Prostate gland (tissue), 2 donors: ENCODE measurements at regions not wholly inside any gene's neighbourhood (a gene's known extent, or its start where the extent isn't known, plus 50 kb on each side); places are given as distances from the start of the nearest gene placed in this dataset.

Experiments
- DNase-seq: peaks from one replicate; pipeline ENCODE4 v3.0.0-alpha.2; 2019; ENCODE audit warnings: low spot score
- H3K27ac ChIP-seq, 2 donors: fragments of 200-600 bp; sonication (generic); 2 replicates each; pipeline ENCODE4 v1.5.1; 2017 to 2019
- H3K27me3 ChIP-seq: fragments of 200-600 bp; sonication (generic); replicated peaks from 2 replicates; pipeline ENCODE4 v1.5.1; 2019; ENCODE audit not compliant: insufficient read depth
- H3K36me3 ChIP-seq, 2 donors: fragments of 200-600 bp; sonication (generic); 1 replicate in 1 of 2; 2 replicates in 1 of 2; pipeline versions ENCODE4 v1.5.1 to v1.8.1; 2017 to 2019
- H3K4me1 ChIP-seq: fragments of 200-600 bp; sonication (generic); replicated peaks from 2 replicates; pipeline ENCODE4 v1.5.1; 2019
- H3K4me3 ChIP-seq, 2 donors: fragments of 200-600 bp; sonication (generic); 2 replicates each; pipeline ENCODE4 v1.5.1; 2017 to 2019
- H3K9me3 ChIP-seq: fragments of 200-600 bp; sonication (generic); 2 replicates; pipeline ENCODE4 v1.5.1; 2017
- CTCF ChIP-seq, 4 experiments: fragments of 200-600 bp in 2 of 4; fragments of 450-650 bp in 2 of 4; sonication (generic) in 2 of 4; IDR thresholded peaks; 1 replicate in 3 of 4; 2 replicates in 1 of 4; pipeline ENCODE4 v1.5.1; 2016 to 2019; ENCODE audit warnings: antibody characterized with exemption in 4 of 4, mild to moderate bottlenecking in 2 of 4, moderate library complexity in 2 of 4
- POLR2A ChIP-seq: fragments of 450-650 bp; IDR thresholded peaks from one replicate; pipeline ENCODE4 v1.6.1; 2016; ENCODE audit warnings: antibody characterized with exemption, mild to moderate bottlenecking
- POLR2AphosphoS5 ChIP-seq: sonication (generic); formaldehyde crosslinking; IDR thresholded peaks from one replicate; pipeline ENCODE4 v1.6.1; 2017; ENCODE audit warnings: antibody characterized with exemption
- WGBS: methylation state at CpG from one replicate; pipeline ENCODE4 v1.1.5; 2018; 5-methylcytosine and 5-hydroxymethylcytosine counted together
- intact Hi-C: fragments of 100-400 bp; cut with DNase I; formaldehyde crosslinking; loops from one replicate; pipeline ENCODE4 v1.14.2; 2022

- Histone ChIP-seq H3K27me3 (no peaks in the 10 kb centered on the region), H3K4me1 (no peaks in the 10 kb centered on the region), H3K27ac (no peak overlapping the region), H3K36me3 (no peaks in the 10 kb centered on the region), H3K9me3 (no peaks in the 10 kb centered on the region), H3K4me3 (no peak overlapping the region)
- no peak for DNase-seq
- no peak for TF ChIP-seq CTCF (IDR thresholded peaks at IDR 0.05)
- no peak for TF ChIP-seq POLR2A
- TF ChIP-seq POLR2AphosphoS5: no peak
- WGBS: 70% methylated on average over 15 of the region's 15 CpGs
- intact Hi-C loops: no loop called here
Measured at GRCh38 chr16:54577651-54578128, 291.1 kb upstream of the IRX3 start.

- TF ChIP-seq POLR2A (no peak), POLR2AphosphoS5 (no peak), CTCF (IDR thresholded peaks at IDR 0.05) (no peak)
- intact Hi-C loops: no loop called here
- 68% methylated on average over 4 of the region's 4 CpGs for WGBS
Measured at GRCh38 chr16:54576785-54577184, 290.2 kb upstream of the IRX3 start.

GRCh38 chr16:54568906-54569807, 282.6 kb upstream of the IRX3 start:
- no peak overlapping the region for H3K27ac ChIP-seq
- H3K27me3 ChIP-seq: no peaks in the 10 kb centered on the region
- no peak overlapping the region for H3K4me3 ChIP-seq
- no peak for DNase-seq
- intact Hi-C loops: no loop called here
- no peaks in the 10 kb centered on the region for H3K4me1 ChIP-seq
- H3K9me3 ChIP-seq: no peaks in the 10 kb centered on the region
- H3K36me3 ChIP-seq: no peaks in the 10 kb centered on the region
- TF ChIP-seq POLR2AphosphoS5 (no peak), CTCF (IDR thresholded peaks at IDR 0.05) (no peak), POLR2A (no peak)
- WGBS: 33% methylated on average over 9 of the region's 9 CpGs

More at GRCh38 chr16:54576785-54577184, 290.2 kb upstream of the IRX3 start:
- H3K9me3 ChIP-seq: no peaks in the 10 kb centered on the region
- H3K27me3 ChIP-seq: no peaks in the 10 kb centered on the region
- H3K4me1 ChIP-seq: no peaks in the 10 kb centered on the region
- no peak for DNase-seq
- no peak overlapping the region for H3K27ac ChIP-seq
- no peaks in the 10 kb centered on the region for H3K36me3 ChIP-seq
- H3K4me3 ChIP-seq: no peak overlapping the region

GRCh38 chr16:54564841-54565240, 278.3 kb upstream of the IRX3 start:
- H3K9me3 ChIP-seq: no peaks in the 10 kb centered on the region
- intact Hi-C loops: no loop called here
- no peak overlapping the region for H3K27ac ChIP-seq
- no peak overlapping the region for H3K4me3 ChIP-seq
- 87% methylated on average over 4 of the region's 4 CpGs for WGBS
- H3K27me3 ChIP-seq: no peaks in the 10 kb centered on the region
- no peak for DNase-seq
- no peaks in the 10 kb centered on the region for H3K36me3 ChIP-seq
- H3K4me1 ChIP-seq: no peaks in the 10 kb centered on the region
- no peak for TF ChIP-seq POLR2AphosphoS5

- Histone ChIP-seq H3K36me3 (no peaks in the 10 kb centered on the region), H3K27ac (no peak overlapping the region), H3K4me1 (no peaks in the 10 kb centered on the region), H3K4me3 (no peak overlapping the region), H3K27me3 (no peaks in the 10 kb centered on the region), H3K9me3 (no peaks in the 10 kb centered on the region)
- intact Hi-C loops: no loop called here
- no peak for TF ChIP-seq POLR2A
- no peak for TF ChIP-seq POLR2AphosphoS5
- no peak for TF ChIP-seq CTCF (IDR thresholded peaks at IDR 0.05)
- no peak for DNase-seq
- 86% methylated on average over 3 of the region's 3 CpGs for WGBS
Measured at GRCh38 chr16:54554581-54554980, 268.0 kb upstream of the IRX3 start.
